ENCODE measurements at regions not wholly inside any gene's neighbourhood (a gene's known extent, or its start where the extent isn't known, plus 50 kb on each side); places are given as distances from the start of the nearest gene placed in this dataset.

GRCh38 chr22:48142388-48142787 is 1379.9 kb downstream of the TBC1D22A start:
- Histone ChIP-seq H2BK20ac (ENCODE audit: low read depth, low read length) (no peak overlapping the region), H3K9ac (ENCODE audit: low read depth, low read length) (no peak overlapping the region), H3K27ac (ENCODE audit: insufficient read depth, low read length) (no peak overlapping the region), H3K14ac (replicated peaks; ENCODE audit: low read depth, low read length) (no peak overlapping the region), H3K27me3 (ENCODE audit: control insufficient read depth, insufficient read depth, low read length) (no peaks in the 10 kb centered on the region), H2BK15ac (ENCODE audit: low read depth, low read length) (no peak overlapping the region), H4K20me1 (ENCODE audit: insufficient read depth, low read length) (no peaks in the 10 kb centered on the region), H3K56ac (ENCODE audit: extremely low read depth, insufficient read depth, low read length) (no peak overlapping the region), H3K18ac (ENCODE audit: low read depth, low read length) (no peak overlapping the region), H4K5ac (ENCODE audit: low read depth, low read length) (no peak overlapping the region), H3K4me2 (ENCODE audit: low read depth, low read length) (no peak overlapping the region), H2AK5ac (ENCODE audit: low read depth, low read length) (no peak overlapping the region), H4K8ac (ENCODE audit: low read depth in 2 of 2, low read length in 2 of 2) (no peak overlapping the region), H4K91ac (ENCODE audit: insufficient read depth, low read depth, low read length) (no peak overlapping the region), H3K9me3 (ENCODE audit: control insufficient read depth, insufficient read depth, low read length) (peaks cover 70% of the 10 kb centered on the region), H3K4ac (ENCODE audit: low read depth, low read length) (no peak overlapping the region), H2BK5ac (ENCODE audit: low read depth, low read length, poor library complexity, severe bottlenecking) (no peak overlapping the region), H3K9me1 (ENCODE audit: insufficient read depth, low read length) (no peaks in the 10 kb centered on the region), H3K4me3 (ENCODE audit: insufficient read depth, low read depth, low read length) (no peak overlapping the region), H2AK9ac (replicated peaks; ENCODE audit: low read depth, low read length, poor library complexity) (no peak overlapping the region), H3K23ac (ENCODE audit: low read depth, low read length) (no peak overlapping the region), H3K36me3 (ENCODE audit: control insufficient read depth, insufficient read depth, low read length) (no peaks in the 10 kb centered on the region), H2AFZ (replicated peaks; ENCODE audit: low read length, poor library complexity) (no peak overlapping the region), H3K4me1 (ENCODE audit: control insufficient read depth, insufficient read depth, low read length) (no peaks in the 10 kb centered on the region), H2BK120ac (ENCODE audit: low read depth, low read length) (no peak overlapping the region), H3K79me1 (ENCODE audit: low read depth in 1 of 2, low read length in 2 of 2) (no peaks in the 10 kb centered on the region)
- no TSS peak for BruUV-seq (replicated peaks)
- ChIA-PET CTCF (no interaction called here), POLR2A (ENCODE audit: unreplicated experiment) (no interaction called here)
- WGBS, 2 experiments (ENCODE audit: extremely low coverage in 2 of 2, insufficient read length in 1 of 2) = 93% methylated on average over 2 of the region's 7 CpGs; no CpG with 5 or more reads in 1 of the 2 experiments
- DNase-seq (no peak), ATAC-seq (ENCODE audit: low read depth) (no peak)
- dilution Hi-C loops (cut with HindIII; ENCODE audit: low sequenced_read_pairs, unreplicated experiment) (no loop called here), in situ Hi-C loops (cut with MboI; ENCODE audit: low sequenced_read_pairs) (no loop called here), intact Hi-C loops (cut with micrococcal nuclease) (no loop called here)
- TF ChIP-seq MAZ (IDR thresholded peaks at IDR 0.05; ENCODE audit: borderline replicate concordance, low read depth, low read length) (no peak), CHD1 (IDR thresholded peaks at IDR 0.05; ENCODE audit: low read depth, low read length) (no peak), CEBPB (IDR thresholded peaks at IDR 0.05; ENCODE audit: low read depth, low read length) (no peak), MXI1 (IDR thresholded peaks at IDR 0.05; ENCODE audit: borderline replicate concordance, low read depth, low read length) (no peak), NFE2L2 (IDR thresholded peaks at IDR 0.05; ENCODE audit: low read depth, low read length) (no peak), CTCF (conservative IDR thresholded peaks at IDR 0.05; ENCODE audit: low read depth, low read length) (no peak), RFX5 (IDR thresholded peaks at IDR 0.05; ENCODE audit: low read depth, low read length) (no peak), MAFK (IDR thresholded peaks at IDR 0.05; ENCODE audit: low read depth, low read length) (no peak), FOS (IDR thresholded peaks at IDR 0.05; ENCODE audit: low read depth, low read length) (no peak)

All from IMR-90 (cell line).